Fibroblast of mammary gland (primary cell): ENCODE measurements at regions not wholly inside any gene's neighbourhood (a gene's known extent, or its start where the extent isn't known, plus 50 kb on each side); places are given as distances from the start of the nearest gene placed in this dataset.
A peak's percentile ranks its signal among the peaks of the same experiment; 100 is the strongest.

Experiments used
- DNase-seq: peaks from one replicate; pipeline ENCODE4 v3.0.0-alpha.2; 2010; ENCODE audit warnings: low read depth
- H3K4me3 ChIP-seq: 2 replicates; pipeline ENCODE4 v1.5.1; 2011; ENCODE audit warnings: low read depth, mild to moderate bottlenecking, low read length, moderate library complexity; ENCODE audit not compliant: control insufficient read depth
- CTCF ChIP-seq: conservative IDR thresholded peaks from 2 replicates; pipeline ENCODE4 v1.5.1; 2011; ENCODE audit warnings: low read depth, low read length, inconsistent platforms; ENCODE audit not compliant: control insufficient read depth, insufficient read depth

GRCh38 chr13:42702716-42703115, 78.7 kb upstream of the FAM216B start:
- no peak for TF ChIP-seq CTCF
- DNase-seq: no peak
- H3K4me3 ChIP-seq: no peak overlapping the region

- TF ChIP-seq CTCF: no peak
- H3K4me3 ChIP-seq: no peak overlapping the region
These were observed 77.6 kb upstream of the FAM216B start for GRCh38 chr13:42703740-42704139.

GRCh38 chr13:42706286-42706685, 75.1 kb upstream of the FAM216B start:
- no peak for TF ChIP-seq CTCF
- H3K4me3 ChIP-seq: no peak overlapping the region
- DNase-seq: no peak

More at GRCh38 chr13:42703740-42704139, 77.6 kb upstream of the FAM216B start:
- no peak for DNase-seq

GRCh38 chr13:42707048-42707447, 74.3 kb upstream of the FAM216B start:
- no peak overlapping the region for H3K4me3 ChIP-seq
- DNase-seq: peak; percentile 37
- TF ChIP-seq CTCF: no peak

GRCh38 chr13:42707586-42707985, 73.8 kb upstream of the FAM216B start:
- no peak for TF ChIP-seq CTCF
- peak; percentile 69 for DNase-seq
- no peak overlapping the region for H3K4me3 ChIP-seq

GRCh38 chr13:42708391-42708790, 73.0 kb upstream of the FAM216B start:
- TF ChIP-seq CTCF: no peak
- no peak for DNase-seq
- no peak overlapping the region for H3K4me3 ChIP-seq

GRCh38 chr13:42709276-42709675, 72.1 kb upstream of the FAM216B start:
- no peak for DNase-seq
- no peak for TF ChIP-seq CTCF
- H3K4me3 ChIP-seq: no peak overlapping the region
